HepG2 (cell line): ENCODE measurements at regions not wholly inside any gene's neighbourhood (a gene's known extent, or its start where the extent isn't known, plus 50 kb on each side); places are given as distances from the start of the nearest gene placed in this dataset.

ENCODE experiments used
- AGO1 ChIP-seq: fragments of 200-400 bp; formaldehyde crosslinking; IDR thresholded peaks from 2 replicates; pipeline ENCODE4 v1.6.1; 2017; ENCODE audit warnings: mild to moderate bottlenecking, low read depth, low read length, moderate library complexity; ENCODE audit not compliant: poor library complexity, severe bottlenecking
- DMTF1 ChIP-seq: sonication (generic); formaldehyde crosslinking; IDR thresholded peaks from 2 replicates; pipeline ENCODE4 v1.4.0; 2020; ENCODE audit warnings: mild to moderate bottlenecking, missing genetic modification reagents
- HCFC1 ChIP-seq: fragments of 150-350 bp; IDR thresholded peaks from 2 replicates; pipeline ENCODE4 v1.6.1; 2014; ENCODE audit warnings: low read depth, low read length
- SRSF1 ChIP-seq: fragments of 200-400 bp; formaldehyde crosslinking; optimal IDR thresholded peaks from 2 replicates; pipeline ENCODE3; 2017; ENCODE audit warnings: mild to moderate bottlenecking, low read depth, low read length, moderate library complexity
- STAT5B ChIP-seq: sonication (generic); formaldehyde crosslinking; IDR thresholded peaks from 2 replicates; pipeline ENCODE4 v1.4.0; 2020; ENCODE audit warnings: missing genetic modification reagents
- THAP11 ChIP-seq: IDR thresholded peaks from 2 replicates; pipeline ENCODE4 v1.6.1; 2016; ENCODE audit warnings: missing biosample characterization, missing genetic modification reagents
- ZBTB44 ChIP-seq: sonication (generic); formaldehyde crosslinking; IDR thresholded peaks from 2 replicates; pipeline ENCODE4 v1.4.0; 2020; ENCODE audit warnings: missing genetic modification reagents
- ZNF10 ChIP-seq: sonication (generic); formaldehyde crosslinking; IDR thresholded peaks from 2 replicates; pipeline ENCODE4 v1.4.0; 2020; ENCODE audit warnings: mild to moderate bottlenecking, low read depth, missing genetic modification reagents, borderline replicate concordance
- ZNF101 ChIP-seq: sonication (generic); formaldehyde crosslinking; IDR thresholded peaks from 2 replicates; pipeline ENCODE4 v1.4.0; 2020; ENCODE audit warnings: mild to moderate bottlenecking, low read depth, missing genetic modification reagents, borderline replicate concordance
- ZNF143 ChIP-seq: sonication (generic); formaldehyde crosslinking; IDR thresholded peaks from 2 replicates; pipeline ENCODE4 v1.4.0; 2020; ENCODE audit warnings: missing genetic modification reagents
- ZNF564 ChIP-seq: sonication (generic); formaldehyde crosslinking; IDR thresholded peaks from 2 replicates; pipeline ENCODE4 v1.8.1; 2023; ENCODE audit warnings: mild to moderate bottlenecking, missing genetic modification reagents
- ZNF589 ChIP-seq: sonication (generic); formaldehyde crosslinking; conservative IDR thresholded peaks from 2 replicates; pipeline ENCODE4 v1.8.0; 2022; ENCODE audit warnings: mild to moderate bottlenecking, moderate library complexity, missing genetic modification reagents
- ZNF629 ChIP-seq: sonication (generic); formaldehyde crosslinking; conservative IDR thresholded peaks from 2 replicates; pipeline ENCODE4 v1.5.0; 2020; ENCODE audit warnings: missing genetic modification reagents
- ZNF639 ChIP-seq: conservative IDR thresholded peaks from 2 replicates; pipeline ENCODE4 v1.6.1; 2018; ENCODE audit warnings: missing genetic modification reagents
- ZNF891 ChIP-seq: sonication (generic); formaldehyde crosslinking; IDR thresholded peaks from 2 replicates; pipeline ENCODE4 v1.5.0; 2020; ENCODE audit warnings: mild to moderate bottlenecking, missing genetic modification reagents
- TF ChIP-seq, protein P1 (sequence below): IDR thresholded peaks from 2 replicates; pipeline ENCODE4 v1.6.1; 2012; ENCODE audit warnings: low read length, improper control_type of control experiment
- TF ChIP-seq, protein P2 (sequence below): sonication (generic); formaldehyde crosslinking; IDR thresholded peaks from 2 replicates; pipeline ENCODE4 v1.5.1; 2020; ENCODE audit warnings: missing genetic modification reagents, mild to moderate bottlenecking, borderline replicate concordance
- TF ChIP-seq, protein P3 (sequence below): sonication (generic); formaldehyde crosslinking; IDR thresholded peaks from 2 replicates; pipeline ENCODE4 v1.5.0; 2020; ENCODE audit warnings: mild to moderate bottlenecking, missing genetic modification reagents

DNA sequence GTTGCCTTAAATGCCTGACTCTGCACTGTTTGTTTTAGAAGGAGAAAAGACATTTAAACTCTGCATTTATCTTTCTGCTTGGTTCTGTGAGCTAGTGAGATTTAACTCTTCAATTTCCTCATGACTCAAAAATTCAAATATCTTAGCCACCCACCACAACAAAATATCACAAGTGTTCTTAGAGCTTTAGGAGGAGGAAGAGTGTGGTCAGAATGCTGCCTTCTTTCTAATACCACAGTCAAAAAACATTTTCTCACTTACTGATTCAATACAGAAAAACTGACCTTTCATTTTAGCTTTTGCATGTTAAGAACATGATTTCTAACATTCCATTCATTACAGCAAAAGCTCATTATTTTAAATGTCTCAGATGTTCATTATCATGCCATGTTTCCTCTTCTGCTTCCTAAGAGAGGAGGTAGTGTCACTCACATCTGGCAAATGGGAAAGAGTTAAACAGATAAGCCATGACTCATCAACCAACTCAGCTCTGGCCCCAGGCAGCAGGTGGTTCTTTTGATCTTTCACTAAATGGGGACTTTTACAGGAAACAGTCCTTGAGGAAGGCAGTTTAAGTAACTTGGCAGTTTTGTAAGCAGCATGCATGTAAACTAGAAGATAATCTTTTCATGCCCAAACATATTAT, 56.4 kb upstream of the RNU6-8 start (continued):
- TF ChIP-seq, protein P1, sequence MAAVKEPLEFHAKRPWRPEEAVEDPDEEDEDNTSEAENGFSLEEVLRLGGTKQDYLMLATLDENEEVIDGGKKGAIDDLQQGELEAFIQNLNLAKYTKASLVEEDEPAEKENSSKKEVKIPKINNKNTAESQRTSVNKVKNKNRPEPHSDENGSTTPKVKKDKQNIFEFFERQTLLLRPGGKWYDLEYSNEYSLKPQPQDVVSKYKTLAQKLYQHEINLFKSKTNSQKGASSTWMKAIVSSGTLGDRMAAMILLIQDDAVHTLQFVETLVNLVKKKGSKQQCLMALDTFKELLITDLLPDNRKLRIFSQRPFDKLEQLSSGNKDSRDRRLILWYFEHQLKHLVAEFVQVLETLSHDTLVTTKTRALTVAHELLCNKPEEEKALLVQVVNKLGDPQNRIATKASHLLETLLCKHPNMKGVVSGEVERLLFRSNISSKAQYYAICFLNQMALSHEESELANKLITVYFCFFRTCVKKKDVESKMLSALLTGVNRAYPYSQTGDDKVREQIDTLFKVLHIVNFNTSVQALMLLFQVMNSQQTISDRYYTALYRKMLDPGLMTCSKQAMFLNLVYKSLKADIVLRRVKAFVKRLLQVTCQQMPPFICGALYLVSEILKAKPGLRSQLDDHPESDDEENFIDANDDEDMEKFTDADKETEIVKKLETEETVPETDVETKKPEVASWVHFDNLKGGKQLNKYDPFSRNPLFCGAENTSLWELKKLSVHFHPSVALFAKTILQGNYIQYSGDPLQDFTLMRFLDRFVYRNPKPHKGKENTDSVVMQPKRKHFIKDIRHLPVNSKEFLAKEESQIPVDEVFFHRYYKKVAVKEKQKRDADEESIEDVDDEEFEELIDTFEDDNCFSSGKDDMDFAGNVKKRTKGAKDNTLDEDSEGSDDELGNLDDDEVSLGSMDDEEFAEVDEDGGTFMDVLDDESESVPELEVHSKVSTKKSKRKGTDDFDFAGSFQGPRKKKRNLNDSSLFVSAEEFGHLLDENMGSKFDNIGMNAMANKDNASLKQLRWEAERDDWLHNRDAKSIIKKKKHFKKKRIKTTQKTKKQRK = no peak
- TF ChIP-seq DMTF1 (CRISPR knock-in tag) (no peak), ZNF629 (no peak), HCFC1 (no peak), ZNF589 (CRISPR knock-in tag) (no peak), ZNF101 (CRISPR knock-in tag) (no peak), ZNF639 (CRISPR knock-in tag) (no peak), STAT5B (CRISPR knock-in tag) (no peak), ZNF143 (CRISPR knock-in tag) (no peak), AGO1 (no peak), ZNF10 (no peak), ZBTB44 (CRISPR knock-in tag) (no peak), ZNF891 (no peak), SRSF1 (no peak), ZNF564 (CRISPR knock-in tag) (no peak), THAP11 (CRISPR knock-in tag) (0 out of 2 replicates have a peak, but pooled peaks have one; percentile 25)
- TF ChIP-seq, protein P2, sequence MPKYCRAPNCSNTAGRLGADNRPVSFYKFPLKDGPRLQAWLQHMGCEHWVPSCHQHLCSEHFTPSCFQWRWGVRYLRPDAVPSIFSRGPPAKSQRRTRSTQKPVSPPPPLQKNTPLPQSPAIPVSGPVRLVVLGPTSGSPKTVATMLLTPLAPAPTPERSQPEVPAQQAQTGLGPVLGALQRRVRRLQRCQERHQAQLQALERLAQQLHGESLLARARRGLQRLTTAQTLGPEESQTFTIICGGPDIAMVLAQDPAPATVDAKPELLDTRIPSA (CRISPR knock-in tag) = no peak
- TF ChIP-seq, protein P3, sequence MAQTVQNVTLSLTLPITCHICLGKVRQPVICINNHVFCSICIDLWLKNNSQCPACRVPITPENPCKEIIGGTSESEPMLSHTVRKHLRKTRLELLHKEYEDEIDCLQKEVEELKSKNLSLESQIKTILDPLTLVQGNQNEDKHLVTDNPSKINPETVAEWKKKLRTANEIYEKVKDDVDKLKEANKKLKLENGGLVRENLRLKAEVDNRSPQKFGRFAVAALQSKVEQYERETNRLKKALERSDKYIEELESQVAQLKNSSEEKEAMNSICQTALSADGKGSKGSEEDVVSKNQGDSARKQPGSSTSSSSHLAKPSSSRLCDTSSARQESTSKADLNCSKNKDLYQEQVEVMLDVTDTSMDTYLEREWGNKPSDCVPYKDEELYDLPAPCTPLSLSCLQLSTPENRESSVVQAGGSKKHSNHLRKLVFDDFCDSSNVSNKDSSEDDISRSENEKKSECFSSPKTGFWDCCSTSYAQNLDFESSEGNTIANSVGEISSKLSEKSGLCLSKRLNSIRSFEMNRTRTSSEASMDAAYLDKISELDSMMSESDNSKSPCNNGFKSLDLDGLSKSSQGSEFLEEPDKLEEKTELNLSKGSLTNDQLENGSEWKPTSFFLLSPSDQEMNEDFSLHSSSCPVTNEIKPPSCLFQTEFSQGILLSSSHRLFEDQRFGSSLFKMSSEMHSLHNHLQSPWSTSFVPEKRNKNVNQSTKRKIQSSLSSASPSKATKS (CRISPR knock-in tag) = no peak
